ENCODE measurements at regions not wholly inside any gene's neighbourhood (a gene's known extent, or its start where the extent isn't known, plus 50 kb on each side); places are given as distances from the start of the nearest gene placed in this dataset.
"Not testable (repeated sequence)": the region's sequence is repeated elsewhere in the genome, so short reads cannot be mapped to it uniquely, and the experiment has no call there.

DNA sequence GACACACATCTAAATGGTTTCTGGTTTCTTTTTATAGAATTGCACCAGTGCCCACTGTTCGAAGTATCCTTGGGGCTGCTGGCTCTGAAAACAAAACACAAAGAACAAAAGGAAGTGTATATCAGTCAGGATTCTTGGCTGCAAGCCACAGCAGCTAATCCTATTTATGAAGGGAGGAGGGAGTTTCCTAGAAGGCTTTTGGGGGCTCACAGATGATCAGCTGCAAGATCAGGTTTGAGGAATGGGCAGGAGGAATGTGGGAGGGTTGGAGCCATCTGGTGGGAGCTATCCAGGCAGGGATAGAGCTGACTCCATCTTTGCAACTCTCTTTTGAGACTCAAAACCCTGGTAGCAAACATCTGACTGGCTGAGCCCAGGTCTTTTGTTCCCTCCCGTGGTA is 118.3 kb upstream of the EEF2KMT start:
- DNase-seq (ENCODE audit: low read depth) = no peak

DNA sequence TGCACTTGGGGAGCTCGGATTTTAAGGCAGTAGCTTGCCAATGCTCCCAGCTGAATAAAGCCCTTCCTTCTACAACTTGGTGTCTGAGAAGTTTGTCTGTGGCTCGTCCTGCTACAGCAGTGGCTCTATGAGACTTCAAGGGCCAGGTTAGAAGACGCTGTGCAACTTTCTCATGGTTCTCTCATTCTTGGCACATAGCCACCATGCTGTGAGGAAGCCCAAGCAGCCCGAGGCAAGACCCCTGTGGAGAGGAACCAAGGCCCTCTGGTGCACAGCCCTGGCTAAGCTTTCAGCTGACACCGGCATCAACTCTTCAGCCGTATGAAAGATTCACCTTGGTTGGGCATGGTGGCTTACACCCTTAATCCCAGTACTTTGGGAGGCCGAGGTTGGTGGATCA is 116.9 kb upstream of the EEF2KMT start:
- no peak for DNase-seq (ENCODE audit: low read depth)

DNA sequence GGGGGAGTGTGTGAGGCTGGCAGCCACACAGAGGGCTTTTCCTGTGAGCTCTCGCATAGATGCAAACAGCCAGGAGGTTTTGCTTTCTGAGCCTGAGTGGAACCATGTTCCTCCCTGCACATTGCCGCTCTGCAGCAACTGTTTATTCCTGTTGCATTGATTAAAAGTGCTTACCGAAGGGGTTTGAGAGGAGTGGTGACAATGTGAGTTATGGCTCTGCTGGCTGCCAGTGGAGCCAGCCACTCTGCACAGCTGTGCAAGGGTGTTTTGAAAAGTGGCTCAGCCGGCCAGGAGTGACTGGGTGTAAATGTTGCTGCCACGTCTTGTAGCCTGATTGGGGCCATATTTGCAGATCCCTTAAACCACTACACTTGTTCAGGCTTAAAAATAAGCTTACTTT is 114.9 kb upstream of the EEF2KMT start:
- DNase-seq (ENCODE audit: low read depth) = peak; percentile 3

DNA sequence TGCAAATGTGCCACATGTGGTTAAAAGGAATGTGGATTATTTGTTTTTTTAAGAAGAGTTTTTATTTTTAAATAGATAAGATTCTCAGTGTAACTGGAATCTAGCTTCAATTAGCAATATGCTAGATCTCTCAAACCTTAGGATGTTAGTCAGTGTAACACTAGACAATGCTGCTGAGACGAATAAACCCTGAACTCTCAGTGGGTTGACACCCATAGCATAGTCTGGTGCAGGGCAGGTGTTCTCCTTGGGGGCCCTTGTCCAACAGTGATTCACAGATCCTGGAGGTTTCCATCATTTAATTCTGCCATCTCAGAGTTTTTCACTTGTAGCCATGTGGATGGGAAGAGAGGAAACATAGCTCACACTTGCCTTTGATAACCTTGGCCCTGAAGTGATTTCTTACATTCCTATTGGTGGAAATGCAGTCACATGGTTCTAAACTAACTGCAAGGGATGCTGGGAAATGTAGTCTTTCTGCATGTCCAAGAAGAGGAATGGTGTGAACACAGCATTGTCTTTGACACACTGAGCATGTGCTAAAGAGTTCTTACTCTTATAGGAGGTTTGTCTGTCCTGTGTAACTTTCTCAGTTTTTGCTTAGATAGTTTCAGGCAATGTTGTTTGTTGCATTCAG is 110.4 kb upstream of the EEF2KMT start:
- not testable (repeated sequence) for DNase-seq (ENCODE audit: low read depth)

DNA sequence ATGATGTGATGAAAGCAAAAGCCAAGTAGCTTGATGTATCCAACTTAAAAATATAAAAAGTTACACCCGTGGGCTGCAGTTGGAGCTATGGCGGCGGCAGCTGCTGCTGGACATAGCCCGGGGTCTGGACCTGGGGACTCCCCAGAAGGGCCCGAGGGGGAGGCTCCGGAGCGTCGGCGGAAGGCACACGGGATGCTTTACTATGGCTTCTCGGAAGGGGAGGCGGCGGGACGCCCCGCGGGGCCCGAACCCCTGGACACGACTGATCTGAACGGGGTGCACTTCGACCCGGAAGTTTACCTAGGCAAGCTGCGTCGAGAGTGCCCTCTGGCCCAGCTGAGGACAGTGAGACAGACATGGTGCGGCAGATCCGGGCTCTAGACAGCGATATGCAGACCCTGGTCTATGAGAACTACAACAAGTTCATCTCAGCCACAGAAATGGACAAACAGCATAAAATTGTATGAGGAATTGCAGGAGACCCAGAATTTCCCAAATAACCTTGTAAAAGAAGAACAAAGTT is 109.5 kb upstream of the EEF2KMT start:
- no peak for DNase-seq (ENCODE audit: low read depth)

DNA sequence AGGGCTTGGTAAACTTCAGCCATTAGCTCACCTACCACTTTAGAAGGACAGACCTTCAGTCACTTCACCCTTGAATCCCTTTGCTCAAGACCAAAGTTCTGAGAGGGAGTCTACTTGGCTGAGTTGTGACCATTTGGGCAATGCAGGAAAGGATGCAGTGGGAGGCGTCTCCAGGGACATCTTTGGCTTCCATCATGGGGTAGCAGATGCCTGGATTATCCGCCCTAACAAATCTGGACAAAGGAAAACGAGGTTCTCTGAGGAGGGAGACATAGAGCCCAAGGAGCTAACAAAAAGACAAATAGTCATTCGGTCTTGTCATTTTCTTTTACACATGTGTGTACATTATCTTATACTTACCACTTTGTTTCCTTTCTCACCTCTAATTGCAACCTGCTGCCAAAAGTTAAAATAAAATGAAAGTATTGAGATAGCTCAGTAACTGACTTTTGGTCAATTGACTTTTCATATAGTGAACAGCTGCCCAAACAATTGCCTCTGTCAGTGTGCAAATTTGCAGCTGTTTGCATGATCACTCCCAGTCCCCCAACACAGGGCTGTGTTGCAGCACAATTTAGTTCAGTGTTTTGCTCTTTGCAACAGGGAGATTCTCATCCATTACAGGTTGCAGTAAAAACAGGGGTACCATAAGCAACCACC is 108.9 kb upstream of the EEF2KMT start:
- DNase-seq (ENCODE audit: low read depth) = no peak

DNA sequence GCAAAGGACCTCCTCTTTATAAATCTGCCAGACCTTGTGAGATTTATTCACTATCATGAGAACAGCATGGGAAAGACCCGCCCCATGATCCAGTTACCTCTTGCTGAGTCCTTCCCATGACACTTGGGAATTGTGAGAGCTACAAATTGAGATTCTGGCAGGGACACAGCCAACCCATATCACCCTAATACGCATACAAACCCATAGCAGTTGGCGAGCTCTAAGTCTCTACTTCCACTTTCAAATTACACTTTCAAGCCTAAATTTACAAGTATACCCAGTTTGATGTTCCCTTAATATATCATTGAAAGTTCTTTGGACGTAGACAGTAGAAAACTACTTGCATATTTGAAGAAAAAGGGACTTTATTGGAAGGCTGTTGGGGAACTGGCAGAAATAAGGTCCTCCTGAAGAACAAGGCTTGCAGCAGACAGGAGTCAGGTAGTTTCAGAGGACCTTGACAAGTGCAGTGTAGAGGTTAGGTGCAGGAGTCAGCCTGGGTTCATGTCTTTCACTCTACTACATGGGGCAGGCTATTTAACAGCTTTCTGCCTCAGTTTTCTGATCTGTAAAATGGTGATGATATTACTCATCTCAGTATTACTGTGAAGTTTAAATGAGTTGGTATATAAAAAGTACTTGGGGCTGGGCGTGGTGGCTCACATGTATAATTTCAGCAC is 107.9 kb upstream of the EEF2KMT start:
- no peak for DNase-seq (ENCODE audit: low read depth)

DNA sequence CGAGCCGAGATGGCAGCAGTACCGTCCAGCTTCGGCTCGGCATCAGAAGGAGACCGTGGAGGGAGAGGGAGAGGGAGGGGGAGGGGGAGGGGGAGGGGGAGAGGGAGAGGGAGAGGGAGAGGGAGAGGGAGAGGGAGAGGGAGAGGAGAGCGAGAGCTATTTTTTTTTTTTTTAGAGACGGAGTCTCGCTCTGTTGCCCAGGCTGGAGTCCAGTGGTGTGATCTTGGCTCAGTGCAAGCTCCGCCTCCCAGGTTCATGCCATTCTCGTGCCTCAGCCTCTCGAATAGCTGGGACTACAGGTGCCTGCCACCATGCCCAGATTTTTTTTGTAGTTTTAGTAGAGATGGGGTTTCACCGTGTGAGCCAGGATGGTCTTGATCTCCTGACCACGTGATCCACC is 106.1 kb upstream of the EEF2KMT start:
- DNase-seq (ENCODE audit: low read depth) = not testable (repeated sequence)

DNA sequence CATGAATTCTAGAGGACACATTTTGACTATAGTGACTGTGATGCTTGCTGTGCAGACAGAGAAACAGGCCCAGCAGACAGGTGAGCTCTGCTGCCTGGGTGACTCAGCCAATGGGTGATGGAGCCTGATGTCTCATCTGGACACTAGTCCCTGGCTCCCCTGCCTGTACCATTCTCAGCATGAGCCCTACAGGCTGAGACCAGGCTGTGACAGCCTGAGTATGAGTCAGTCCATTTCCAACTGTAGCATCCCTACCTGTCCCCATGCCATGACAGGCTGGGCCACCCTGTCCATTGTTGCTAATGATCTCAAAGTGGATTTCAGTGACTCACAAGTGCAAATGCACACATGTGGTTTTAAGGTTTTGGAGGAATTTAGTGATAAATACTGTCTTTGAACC is 102.5 kb upstream of the EEF2KMT start:
- DNase-seq (ENCODE audit: low read depth) = no peak

DNA sequence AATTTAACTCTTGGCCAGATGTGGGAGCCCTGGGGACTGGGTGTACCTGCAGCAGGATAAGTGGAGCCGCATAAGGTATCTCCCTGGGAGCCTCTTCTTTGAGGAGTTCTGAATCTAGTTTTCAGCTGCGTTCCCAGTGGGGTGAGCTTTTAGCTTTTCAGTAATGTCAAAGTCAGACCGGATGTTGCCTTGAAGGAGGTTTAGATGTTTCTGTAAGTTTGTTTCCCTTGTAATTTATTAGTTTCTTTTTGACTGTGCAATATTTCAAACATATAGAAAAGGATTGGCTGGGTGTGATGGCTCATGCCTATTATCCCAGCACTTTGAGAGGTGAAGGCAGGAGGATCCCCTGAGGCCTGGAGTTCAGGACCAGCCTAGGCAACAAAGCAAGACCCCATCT is 98.6 kb upstream of the EEF2KMT start:
- no peak for DNase-seq (ENCODE audit: low read depth)

DNA sequence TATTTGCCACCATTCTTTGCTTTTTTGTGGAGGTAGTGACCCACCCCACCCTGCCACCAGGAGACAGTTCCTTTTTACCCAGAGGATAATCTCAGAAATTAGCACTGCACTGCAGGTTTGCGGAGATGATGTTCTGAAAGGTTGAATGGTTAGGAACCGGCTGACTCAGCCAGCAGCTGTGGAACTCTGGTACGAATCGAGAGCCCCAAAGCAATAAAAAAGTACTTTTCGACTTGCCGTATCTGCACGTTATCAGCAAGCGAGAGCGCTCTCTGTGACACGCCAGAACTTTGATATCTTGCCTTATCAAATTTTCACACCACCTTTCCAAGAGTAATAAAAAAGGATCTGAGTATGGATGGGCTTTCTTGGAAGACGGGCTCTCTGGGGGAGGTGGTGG is 96.3 kb upstream of the EEF2KMT start:
- DNase-seq (ENCODE audit: low read depth) = no peak

DNA sequence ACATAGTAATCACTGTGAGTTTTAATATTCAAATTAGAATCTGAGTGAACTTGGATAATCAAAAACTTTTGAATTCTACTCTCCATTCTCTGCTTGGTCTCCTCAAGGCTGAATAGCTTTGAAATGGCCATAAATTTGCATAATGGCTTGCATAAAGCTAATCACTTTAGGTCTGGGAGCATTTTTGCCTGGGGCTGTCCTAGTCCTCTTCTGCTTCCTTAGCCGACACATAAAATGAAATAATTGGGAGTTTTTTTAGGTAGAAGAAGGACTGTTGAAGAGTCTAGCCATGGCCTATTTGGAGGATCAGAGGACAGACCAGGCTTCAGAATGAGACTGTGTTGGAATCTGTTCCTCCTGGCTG is 91.4 kb upstream of the EEF2KMT start:
- no peak for DNase-seq (ENCODE audit: low read depth)

DNA sequence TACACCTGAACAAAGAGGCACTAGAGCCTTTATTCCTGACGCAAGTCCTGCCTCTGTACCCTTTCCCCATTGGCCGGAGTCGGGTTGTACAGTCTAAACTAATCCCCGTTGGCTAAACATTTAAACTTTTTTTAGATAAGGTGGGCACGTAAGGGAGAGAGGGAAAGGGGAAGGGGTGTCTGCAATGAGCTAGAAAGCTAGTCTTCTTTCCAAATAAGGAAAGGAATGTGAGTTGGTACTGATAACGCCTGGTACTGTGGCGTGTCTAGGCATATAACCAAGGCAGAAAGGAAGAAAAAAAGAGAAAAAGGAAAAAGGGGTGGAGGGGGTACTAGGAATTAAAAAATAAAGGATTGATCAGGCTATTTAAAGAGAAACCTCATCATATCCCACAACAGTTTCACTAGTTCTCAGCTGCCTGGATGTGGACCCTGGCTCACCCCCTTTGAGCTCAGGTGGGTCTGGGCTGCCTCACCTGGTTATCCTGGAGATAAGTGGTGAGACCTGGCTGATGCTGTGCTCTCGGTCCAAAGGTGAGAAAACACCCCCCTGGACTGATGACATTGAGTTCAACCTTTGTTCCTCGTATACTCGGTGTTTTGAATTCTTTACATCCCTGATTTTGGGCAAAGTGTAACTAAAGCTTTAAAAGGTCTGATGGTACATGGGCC is 90.9 kb upstream of the EEF2KMT start:
- no peak for DNase-seq (ENCODE audit: low read depth)

DNA sequence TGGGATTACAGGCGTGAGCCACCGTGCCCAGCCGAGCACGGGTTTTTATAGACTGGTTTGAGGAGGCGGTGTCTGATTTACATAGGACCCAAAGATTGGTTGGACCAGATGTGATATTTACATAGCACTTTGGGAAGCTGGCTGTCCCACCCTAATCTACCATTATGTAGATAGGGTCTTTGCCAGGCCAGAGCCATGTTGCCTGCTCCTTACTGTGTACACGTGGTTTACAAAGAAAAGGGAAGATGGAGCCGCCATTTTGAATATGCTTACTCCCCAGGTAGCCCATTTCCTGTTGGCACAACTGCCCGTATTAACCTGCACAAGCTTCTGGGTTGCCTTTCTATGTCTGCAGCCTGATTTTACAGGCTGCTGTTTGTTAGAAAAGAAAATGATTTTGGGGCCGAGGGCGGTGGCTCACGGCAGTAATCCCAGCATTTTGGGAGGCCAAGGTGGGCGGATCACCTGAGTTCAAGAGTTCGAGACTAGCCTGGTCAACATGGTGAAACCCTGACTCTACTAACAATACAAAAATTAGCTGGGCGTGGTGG is 89.9 kb upstream of the EEF2KMT start:
- DNase-seq (ENCODE audit: low read depth) = no peak

DNA sequence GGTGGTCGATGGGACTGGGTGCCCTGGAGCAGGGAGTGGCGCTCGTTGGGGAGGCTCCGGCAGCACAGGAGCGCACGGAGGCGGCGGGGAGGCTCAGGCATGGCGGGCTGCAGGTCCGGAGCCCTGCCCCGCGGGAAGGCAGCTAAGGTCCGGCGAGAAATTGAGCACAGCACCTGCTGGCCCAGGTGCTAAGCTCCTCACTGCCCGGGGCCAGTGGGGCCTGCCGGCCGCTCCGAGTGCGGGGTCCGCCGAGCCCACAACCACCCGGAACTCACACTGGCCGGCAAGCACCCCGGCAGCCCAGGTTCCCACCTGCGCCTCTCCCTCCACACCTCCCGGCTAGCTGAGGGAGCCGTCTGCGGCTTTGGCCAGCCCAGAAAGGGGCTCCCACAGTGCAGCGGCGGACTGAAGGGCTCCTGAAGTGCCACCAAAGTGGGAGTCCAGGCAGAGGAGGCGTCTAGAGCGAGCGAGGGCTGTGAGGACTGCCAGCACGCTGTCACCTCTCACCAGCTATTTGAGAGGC is 88.8 kb upstream of the EEF2KMT start:
- DNase-seq (ENCODE audit: low read depth) = no peak

DNA sequence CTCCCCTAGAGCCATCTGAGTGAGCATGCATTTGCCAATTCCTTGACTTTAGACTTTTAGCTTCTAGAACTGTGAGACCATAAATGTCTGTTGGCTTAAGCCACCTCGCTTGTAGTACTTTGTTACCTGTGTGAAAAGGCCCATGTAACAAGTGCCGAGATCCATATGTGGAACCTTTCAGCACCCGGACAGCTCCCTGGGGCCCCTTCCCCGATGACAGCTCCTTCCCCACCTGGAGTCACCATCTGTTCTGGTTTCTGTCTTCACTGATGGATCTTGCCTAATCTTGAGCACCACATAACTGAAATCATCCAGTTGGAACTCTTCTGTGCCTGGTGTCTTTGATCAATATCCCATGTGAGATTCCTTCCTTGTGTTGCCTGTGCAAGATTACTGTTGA is 78.9 kb upstream of the EEF2KMT start:
- DNase-seq (ENCODE audit: low read depth) = no peak

DNA sequence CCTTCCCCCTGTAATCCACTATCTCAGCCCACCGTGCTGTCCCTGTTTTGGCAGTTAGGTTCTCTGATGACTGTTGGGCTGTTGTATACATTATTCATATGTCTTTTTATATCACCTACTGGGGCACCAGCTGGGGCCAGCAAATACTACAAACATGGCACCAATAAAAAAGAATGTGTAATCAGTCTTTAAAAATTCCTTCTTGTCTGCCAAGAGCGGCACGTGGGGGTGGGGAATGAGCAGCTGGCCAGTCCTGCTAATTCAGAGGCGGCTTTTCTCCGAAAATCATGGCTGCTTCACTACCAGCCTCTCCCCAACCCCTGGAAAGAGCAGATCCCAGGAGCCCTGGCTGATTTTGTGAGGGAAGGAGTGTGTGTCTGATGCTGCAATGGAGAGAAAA is 77.7 kb upstream of the EEF2KMT start:
- DNase-seq (ENCODE audit: low read depth) = no peak

DNA sequence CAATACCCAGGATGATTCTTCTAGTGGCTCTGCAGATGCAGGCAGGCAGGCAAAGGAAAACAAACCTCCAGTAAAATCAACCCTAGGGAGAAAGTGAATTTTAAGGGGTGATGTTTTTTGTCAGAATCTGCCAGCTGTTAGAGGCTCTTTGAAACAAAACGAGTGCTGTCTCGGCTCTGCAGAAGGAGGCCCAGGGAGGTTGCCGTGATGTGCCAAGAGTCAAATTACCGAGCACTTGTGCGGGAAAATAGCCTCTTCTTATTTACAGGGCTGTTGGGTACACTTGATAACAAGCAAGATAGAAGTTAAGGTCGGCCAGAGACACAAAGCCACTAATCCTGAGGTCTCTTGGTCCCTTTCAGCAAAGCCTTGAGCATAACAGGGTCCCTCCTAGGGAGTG is 68.9 kb upstream of the EEF2KMT start:
- DNase-seq (ENCODE audit: low read depth) = no peak

DNA sequence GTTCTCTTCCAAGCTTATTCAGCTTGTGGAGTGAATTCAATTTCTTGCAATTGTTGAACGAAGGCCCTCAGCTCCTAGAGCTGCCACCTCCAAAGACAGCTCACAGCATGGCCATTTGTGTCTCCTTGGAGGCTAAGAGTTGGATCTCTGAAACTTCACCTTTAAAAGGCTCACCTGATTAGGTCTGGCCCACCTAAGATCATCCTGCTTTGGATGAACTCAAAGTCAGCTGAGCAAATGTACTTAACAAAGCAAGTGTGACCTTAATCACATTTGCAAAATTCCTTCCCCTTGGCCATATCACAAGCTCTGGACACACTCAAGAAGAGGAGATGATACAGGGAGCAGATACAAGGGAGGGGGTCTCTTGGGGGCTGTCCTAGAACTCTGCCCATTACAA is 67.8 kb upstream of the EEF2KMT start:
- DNase-seq (ENCODE audit: low read depth) = not testable (repeated sequence)

DNA sequence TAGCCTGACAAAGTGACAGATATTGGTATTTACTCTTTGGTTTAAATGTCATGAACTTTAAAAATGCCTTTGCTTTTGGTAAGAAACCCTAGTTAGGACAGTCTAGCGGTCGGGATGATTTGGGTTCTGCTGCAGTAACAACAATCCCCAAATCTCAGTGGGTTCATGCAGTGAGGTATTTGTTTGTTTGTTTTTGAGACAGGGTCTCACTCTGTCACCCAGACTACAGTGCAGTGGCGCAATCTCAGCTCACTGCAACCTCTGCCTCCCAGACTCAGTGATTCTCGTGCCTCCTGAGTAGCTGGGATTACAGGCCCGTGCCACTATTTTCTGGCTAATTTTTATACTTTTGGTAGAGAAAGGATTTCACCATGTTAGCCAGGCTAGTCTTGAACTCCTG is 65.2 kb upstream of the EEF2KMT start:
- DNase-seq (ENCODE audit: low read depth) = not testable (repeated sequence)

DNA sequence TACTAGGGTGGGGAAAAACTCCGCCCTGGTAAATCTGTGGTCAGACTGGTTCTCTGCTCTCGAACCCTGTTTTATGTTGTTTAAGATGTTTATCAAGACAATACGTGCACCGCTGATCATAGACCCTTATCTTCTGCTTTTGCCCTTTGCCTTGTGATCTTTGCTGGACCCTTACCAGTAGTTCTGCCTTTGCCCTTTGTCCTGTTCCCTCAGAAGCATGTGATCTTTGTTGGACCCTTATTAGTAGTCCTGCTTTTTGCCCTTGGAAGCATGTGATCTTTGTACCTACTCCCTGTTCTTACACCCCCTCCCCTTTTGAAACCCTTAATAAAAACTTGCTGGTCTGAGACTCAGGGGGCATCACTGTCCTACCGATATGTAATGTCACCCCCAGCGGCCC is 64.3 kb upstream of the EEF2KMT start:
- DNase-seq (ENCODE audit: low read depth) = not testable (repeated sequence)

DNA sequence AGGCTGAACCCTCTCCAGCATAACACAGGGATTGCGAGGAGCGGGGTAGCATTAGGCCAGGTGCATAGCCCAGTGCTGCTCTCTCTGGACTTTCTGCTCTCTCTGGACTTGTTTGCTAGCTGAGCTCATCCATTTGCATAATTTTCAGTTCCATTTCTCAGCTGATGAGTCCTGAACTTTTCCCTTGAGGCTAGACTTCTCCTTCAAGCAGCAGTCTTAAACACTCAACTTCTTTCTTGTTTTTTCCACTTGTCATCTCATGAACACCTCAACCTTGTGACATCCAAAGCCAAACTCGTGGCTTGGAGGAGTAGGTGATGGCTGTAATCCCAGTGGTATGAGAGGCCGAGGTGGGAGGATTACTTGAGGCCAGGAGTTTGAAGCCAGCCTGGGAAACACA is 62.4 kb upstream of the EEF2KMT start:
- DNase-seq (ENCODE audit: low read depth) = not testable (repeated sequence)
